Suppressor macrophage treated with lipopolysaccharide for 1 hour (primary cell): ENCODE measurements at regions not wholly inside any gene's neighbourhood (a gene's known extent, or its start where the extent isn't known, plus 50 kb on each side); places are given as distances from the start of the nearest gene placed in this dataset.

Experiments used
- DNase-seq, 3 donors: peaks; one replicate each; pipeline ENCODE4 v3.0.0-alpha.2; 2020 to 2022

DNA sequence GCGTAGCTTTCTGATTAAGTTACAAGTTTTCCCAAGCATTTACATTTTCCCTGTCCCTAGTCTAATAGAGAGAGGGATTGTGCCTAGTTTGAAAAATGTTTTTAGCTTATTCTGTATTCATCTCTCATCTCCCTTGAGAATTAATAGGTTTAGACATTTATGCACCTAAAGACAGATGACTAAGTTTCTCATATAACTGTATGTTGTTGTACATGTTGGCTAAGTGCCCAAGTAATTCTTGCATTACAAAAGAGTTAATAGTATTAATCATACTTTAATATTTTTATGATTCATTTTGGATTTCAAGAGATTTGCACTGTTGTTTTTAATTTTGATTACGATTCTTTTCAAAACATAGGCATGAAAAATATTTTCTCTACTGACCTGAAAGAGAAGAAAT is 109.0 kb upstream of the TBL1XR1 start:
- DNase-seq = no peak

- no peak for DNase-seq
Measured at GRCh38 chr3:177307391-177307790, 110.1 kb upstream of the TBL1XR1 start.

GRCh38 chr3:177307826-177308225 is 110.5 kb upstream of the TBL1XR1 start:
- DNase-seq = no peak

GRCh38 chr3:177308286-177308685 is 111.0 kb upstream of the TBL1XR1 start:
- DNase-seq = no peak

DNA sequence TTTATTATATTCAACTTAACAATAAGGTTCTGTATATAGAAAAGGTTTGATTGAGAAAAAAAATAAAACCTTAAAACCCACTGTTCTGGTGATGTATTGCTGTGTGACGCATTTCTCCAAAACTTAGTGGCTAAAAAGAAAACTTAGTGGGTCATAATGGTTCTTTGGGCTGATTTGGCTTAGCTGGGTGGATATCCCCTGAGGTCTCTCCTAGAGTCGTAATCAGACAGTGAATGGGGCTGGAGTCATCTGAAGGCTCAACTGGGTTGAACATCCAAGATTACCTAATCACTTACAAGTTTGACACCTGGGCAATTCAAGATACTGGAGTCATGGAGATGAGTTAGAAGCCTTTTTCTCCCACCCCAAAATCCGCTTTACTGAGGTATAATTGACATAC is 111.6 kb upstream of the TBL1XR1 start:
- DNase-seq = no peak

DNA sequence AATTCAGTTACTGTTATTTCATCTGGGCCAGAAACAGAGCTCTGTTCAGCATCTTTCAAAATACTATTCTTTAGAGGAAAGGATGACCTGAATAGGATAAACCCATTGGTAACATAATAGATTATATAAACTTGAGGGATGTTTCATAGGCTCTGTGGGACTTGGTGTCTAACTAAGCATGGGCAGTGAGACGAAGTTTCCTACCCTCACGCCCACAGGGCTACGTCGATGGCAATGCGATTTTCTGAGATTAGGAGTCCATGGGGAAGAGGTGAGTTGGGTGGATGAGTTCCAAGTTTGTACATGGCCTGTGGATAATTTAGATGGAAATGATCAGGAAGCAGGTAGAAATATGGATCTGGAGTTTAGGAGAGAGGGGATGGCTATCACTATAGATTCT is 115.2 kb upstream of the TBL1XR1 start:
- no peak for DNase-seq

DNA sequence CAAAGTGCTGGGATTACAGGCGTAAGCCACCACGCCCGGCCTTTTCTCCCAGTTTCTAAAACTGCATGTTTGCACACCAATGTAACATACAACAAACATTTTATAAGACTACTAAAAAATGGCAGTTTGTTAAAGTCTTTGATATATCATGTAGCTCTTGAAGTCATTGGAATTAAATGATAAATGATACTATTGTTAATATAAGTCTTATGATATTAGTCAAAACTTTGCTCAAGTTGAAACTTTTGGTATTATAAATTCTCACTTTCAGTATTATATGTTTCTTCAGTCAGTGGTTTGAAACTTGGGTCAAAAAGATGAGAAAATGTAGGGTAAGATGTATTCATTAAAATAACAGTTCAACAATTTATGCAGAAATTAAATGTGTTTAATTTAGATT is 117.6 kb upstream of the TBL1XR1 start:
- DNase-seq = no peak

DNA sequence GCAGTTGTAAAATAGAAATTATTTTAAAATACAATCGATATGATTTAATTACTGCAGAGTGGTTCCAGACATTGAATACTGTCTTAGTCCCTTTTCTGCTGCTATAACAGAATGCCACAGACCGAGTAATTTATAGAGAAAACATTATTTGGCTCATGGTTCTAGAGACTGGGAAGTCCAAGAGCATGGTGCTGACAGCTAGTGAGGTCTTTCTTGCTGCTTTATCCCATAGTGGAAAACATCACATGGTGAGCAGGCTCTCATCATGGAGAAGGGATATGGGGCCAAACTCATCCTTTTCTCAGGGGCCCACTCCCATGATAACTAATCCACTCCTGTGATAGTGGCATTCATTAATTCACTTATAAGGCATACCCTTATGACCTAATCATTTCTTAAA is 120.0 kb upstream of the TBL1XR1 start:
- no peak for DNase-seq

DNA sequence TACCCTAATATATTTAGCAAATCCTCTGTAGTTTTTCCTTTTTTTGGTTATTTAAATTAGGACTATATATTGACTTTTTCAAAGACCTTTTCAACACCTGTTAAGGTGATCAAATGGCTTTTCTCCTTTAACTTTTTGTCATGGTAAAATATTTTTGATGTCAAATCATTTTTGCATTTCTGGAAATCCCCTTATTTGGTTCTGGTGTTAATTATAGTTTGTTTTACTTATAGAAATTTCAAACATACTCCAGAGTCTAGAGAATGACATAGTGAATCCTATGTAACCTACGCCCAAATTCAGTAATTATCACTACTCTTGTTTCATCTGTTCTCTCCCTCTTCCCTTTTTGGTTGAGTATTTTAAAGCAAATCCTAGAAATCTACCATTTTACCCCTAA is 121.3 kb upstream of the TBL1XR1 start:
- no peak for DNase-seq

DNA sequence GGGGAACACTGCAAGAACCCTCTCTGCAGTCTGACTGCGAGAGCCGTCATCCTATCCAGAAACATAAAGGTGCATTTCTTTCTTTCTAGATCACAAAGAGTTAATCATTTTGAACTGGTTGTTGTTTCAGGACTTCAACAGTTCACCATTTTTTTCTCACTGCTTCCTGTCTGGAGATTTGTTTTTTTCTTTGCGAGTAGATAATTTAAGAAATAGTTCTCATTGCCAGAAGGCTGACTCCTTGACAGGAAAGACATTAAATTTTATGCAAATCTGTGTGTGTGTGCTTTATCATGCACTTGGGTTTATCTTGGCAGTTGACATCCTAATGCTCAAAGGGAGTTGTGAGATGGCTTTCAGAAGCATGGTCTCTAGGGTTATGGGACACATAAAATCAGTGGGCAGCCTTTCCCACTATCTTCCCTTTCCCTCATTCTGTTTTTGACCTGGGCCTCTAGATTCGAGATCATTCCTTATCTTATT is 123.5 kb upstream of the TBL1XR1 start:
- DNase-seq = no peak

DNA sequence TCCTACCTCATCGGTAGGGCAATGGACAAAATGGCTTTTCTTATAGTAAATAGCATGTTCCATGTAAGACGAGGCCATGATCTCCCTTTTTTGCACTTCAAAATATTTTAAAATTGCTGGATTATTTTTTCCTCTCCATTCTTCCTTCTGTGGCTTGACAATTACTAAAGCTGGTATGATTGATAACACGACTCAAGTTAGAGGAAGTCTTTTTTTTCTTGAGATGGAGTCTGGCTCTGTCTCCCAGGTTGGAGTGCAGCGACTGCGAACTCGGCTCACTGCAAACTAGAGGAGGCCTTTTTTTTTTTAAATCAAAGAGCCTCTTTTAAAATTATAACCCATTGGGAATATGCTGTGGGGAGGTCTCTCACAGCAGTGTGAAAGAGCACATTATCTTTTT is 124.5 kb upstream of the TBL1XR1 start:
- no peak for DNase-seq

DNA sequence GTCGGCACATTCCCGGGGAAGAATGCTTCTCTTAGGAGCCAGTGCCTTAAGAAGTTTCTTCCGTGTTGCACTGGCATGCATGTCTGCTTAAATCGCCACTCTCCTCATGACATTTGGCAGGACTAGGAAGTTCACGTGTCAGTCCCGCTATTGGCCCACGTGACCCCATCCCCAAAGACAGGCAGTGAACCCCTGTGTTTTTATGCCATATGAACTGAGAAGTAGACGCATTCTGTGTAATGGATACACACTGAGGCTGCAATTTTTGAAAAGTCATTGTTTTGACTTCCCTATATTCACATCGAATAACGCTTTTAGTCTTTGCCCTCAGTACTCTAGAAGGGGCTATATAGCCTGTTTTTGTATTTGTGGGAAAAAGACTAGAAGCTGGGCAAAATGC is 125.6 kb upstream of the TBL1XR1 start:
- DNase-seq = no peak

DNA sequence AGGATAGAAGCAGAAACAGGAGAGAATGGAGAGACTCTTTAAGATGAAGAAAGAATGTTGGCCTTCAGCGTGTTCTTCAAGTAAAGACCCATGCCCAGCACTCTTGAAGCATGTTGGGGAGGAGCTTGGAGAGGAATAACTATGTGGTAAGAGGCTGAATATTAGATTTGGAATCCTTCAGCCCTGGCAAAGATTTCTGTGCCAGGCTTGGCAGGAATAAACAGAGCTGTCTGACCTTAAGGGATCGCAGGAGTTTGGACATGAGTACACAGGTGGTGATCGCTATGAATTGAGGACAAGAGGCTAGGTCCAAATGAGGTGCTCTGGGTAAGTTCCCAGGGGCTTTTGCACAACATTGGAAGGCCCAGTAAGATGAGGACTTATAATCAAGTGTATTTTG is 132.6 kb upstream of the TBL1XR1 start:
- no peak for DNase-seq

DNA sequence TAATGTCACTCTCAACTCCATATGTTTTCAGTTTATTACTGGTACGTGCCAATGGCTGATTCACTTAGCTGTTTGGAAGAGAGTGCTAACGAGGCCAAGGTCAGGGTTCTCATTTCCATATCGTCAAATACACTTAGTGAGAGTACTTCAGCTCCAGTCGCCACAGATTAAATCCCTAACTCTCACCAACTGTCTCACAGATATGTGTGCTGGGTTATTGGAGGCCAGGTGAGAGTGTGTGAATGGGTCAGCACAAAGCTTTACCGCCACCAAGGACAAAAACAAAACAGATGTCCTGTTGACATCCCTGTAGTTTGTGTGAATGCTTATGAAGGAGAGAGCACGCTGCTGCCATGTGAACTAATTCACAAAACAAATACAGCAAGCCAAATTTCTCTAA is 133.5 kb upstream of the TBL1XR1 start:
- no peak for DNase-seq

DNA sequence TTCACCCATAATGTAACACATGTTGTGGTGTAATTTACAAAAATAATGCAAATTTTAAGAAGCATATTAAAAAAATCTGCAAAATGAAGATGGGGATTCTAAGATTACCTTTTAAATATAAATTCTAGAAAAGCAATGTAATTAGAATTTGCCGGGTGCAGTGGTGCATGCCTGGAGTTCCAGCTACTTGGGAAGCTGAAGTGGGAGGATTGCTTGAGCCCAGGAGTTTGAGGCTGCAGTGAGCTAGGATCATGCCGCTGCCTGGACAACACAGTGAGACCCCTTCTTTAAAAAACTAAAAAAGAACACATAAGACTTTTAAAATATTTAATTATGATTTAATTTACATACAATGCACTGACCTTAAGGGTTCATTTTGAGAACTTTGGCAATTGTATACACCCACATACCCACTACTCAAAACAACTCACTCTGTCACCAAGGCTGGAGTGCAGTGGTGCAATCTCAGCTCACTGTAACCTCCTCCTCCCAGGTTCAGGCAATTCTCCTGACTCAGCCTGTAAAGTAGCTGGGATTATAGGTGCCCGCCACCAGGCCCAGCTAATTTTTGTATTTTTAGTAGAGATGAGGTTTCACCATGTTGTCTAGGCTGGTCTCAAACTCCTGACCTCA is 134.0 kb upstream of the TBL1XR1 start:
- peak; percentile 36 to 50 (median 43) for DNase-seq

DNA sequence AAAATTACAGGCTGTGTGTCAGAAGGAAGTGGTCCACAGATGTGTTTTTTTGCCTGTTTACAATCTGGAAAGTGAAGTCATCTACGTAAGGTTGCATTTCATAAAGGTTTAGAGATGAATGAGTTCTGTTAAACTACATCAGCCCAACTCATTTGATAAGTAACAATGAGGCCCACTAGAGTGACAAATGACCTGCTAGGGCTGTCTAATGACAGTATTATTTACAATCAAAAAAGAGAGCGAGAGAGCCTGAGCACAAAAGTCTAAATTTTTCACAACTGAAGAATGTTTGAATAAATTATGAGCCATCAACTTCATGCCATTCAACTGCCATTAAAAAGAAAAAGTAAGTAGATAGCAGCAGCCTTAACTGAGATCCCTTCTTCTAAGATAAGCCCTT is 135.7 kb upstream of the TBL1XR1 start:
- no peak for DNase-seq

DNA sequence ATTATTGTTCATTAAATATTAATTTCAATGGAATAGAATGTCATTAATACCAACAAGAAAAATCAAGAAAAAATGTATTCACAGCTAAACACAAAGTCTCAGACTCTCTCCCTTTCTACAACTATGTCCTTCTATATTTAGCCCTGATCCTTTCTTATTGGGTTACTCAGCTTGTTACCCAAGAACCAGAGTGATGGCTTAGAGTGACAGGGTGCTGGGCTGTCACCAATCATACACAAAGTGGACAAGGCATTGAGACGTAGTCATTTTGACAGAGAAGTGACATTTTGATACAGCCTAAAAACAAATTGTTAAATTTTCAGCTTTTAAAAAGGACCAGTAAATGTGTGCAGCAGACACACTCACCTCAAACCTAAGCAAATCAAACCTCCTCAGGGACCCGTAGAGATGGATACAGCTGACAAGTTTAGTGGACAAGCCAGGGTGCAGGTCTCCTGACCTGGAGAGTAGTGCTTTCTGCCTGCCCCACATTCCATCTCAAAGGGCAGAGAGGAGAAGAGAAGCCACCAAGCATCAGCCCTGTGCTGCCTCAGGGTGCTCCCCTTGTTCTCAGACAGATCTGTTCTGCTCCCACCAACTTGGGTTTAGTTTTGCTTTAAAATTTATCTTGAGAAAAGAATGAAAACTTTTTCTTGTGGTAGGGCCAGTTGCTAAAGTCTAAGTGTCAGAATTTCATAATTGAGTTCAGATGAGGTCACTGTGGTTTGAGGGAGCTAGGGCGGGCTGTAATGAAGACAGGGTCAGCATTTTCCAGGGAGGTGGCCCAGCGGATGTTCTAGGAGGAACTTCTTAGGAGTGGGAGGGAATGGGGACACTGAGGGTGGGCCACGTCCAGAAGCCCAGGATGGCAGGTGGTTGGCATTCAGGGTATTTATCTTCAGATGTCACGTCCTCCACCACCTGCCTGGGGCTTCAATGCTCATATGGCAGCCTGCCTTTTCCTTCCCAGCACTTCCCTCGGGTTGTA is 136.5 kb upstream of the TBL1XR1 start:
- DNase-seq = peak; percentile 84 to 91 (median 88)

DNA sequence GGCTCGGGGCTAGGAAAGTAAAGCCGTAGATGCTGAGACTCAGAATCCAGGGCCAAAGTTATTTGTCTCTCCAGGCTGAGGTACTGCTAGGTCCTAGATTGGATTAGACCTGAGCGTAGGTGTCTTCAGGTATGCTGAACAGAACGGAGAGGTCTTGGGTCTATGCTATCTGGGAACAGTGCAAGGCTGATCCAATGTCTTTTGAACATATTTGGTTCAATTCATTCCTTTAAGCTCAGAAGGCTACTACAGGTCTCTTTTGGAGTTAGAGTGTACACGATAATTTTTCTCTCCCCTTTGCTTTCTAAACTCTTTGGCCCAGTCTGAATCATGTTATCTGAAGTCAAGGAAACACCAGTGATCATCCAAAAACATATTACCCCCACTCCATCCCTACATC is 137.5 kb upstream of the TBL1XR1 start:
- no peak for DNase-seq

- no peak for DNase-seq
Measured at GRCh38 chr3:177335728-177336127, 138.4 kb upstream of the TBL1XR1 start.

GRCh38 chr3:177336873-177337450 is 139.7 kb upstream of the TBL1XR1 start:
- no peak for DNase-seq

DNA sequence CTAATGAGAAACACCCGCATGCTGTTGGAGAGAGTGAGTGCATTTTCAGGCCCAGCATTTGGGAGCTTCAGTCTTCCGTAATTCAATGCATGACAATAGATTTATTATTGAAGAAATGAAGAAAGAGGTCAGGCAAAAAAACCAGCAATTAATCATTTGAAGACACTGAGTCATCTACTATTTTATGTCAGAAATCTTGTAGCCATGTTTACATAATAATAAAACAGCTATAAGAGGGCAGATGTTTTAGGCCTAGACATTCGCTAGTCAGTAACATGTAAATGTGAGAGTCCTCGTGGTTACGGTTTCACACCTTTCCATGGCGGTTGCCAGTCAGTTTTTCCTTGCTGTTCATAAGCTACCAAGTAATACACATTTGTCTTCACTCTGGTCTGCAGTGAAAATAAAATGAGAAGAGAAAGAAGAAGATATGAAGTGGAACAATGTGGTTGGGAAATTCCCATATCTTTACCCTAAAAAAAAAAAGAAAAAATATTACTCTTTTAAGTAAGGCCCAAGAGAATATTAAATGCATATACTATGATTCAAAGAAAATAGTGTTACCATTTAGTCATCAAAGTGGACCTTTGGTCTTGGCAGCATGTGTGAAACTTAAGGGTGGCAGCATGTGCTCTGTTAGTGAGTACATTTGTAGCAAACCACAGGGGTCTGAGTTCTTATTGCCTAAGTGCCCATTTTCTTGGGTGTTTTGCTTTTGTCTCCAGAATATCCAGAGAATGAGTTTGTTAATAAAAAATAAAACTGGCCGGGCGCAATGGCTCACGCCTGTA is 140.5 kb upstream of the TBL1XR1 start:
- DNase-seq = peak; percentile 65 to 91 (median 85)

DNA sequence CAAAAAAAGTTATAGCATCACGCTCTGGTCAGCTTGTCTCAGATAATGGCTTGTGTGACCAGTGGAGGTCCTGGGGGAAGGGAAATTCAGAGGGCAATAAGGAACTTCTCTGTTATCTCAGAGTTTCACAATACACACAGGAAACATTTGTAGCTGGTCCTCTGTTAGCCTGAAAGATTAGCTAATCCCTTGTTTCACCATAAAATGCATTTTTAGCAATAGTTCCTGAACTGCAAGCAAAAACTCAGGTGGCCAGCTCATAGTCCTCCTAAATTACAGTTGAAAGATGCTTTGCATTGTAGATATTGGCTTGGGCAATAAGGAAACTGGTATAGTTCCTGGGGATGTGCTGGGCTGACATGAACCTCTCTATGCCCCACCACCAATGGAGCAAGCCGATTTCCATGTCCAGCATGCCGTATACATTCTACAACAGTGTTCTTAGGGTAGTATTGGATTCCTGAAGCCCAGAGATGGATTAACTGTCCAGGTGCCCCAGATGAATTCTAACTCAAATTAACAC is 141.5 kb upstream of the TBL1XR1 start:
- DNase-seq = peak; percentile 70 to 86 (median 85)
